ENCODE measurements at regions not wholly inside any gene's neighbourhood (a gene's known extent, or its start where the extent isn't known, plus 50 kb on each side); places are given as distances from the start of the nearest gene placed in this dataset.
A peak's percentile ranks its signal among the peaks of the same experiment; 100 is the strongest.
"Not testable (repeated sequence)": the region's sequence is repeated elsewhere in the genome, so short reads cannot be mapped to it uniquely, and the experiment has no call there.

GRCh38 chr2:207344596-207345394 is 179.0 kb upstream of the KLF7 start:
- not testable (repeated sequence) for H3K4me3 ChIP-seq, H3K27ac ChIP-seq

GRCh38 chr2:207351171-207351570 is 178.6 kb upstream of the CREB1 start:
- no peak overlapping the region for H3K4me3 ChIP-seq
- H3K27ac ChIP-seq, result no peak overlapping the region

- no peak overlapping the region for H3K27ac ChIP-seq
These were observed 176.6 kb upstream of the CREB1 start for GRCh38 chr2:207352978-207353671.

GRCh38 chr2:207353836-207354235 is 175.9 kb upstream of the CREB1 start:
- H3K4me3 ChIP-seq, result no peak overlapping the region
- H3K27ac ChIP-seq, result no peak overlapping the region

More at GRCh38 chr2:207352978-207353671, 176.6 kb upstream of the CREB1 start:
- no peak overlapping the region for H3K4me3 ChIP-seq

GRCh38 chr2:207354462-207354861 is 175.3 kb upstream of the CREB1 start:
- Histone ChIP-seq H3K4me3 (no peak overlapping the region), H3K27ac (no peak overlapping the region)

- no peak overlapping the region for H3K4me3 ChIP-seq
- H3K27ac ChIP-seq, result peak overlapping the region in 10 of 21 experiments; percentile 3 to 77 (median 47)
These were observed 173.2 kb upstream of the CREB1 start for GRCh38 chr2:207356567-207356966.

- H3K4me3 ChIP-seq, result no peak overlapping the region
- peak overlapping the region in 9 of 21 experiments; percentile 10 to 77 (median 50) for H3K27ac ChIP-seq
These were observed 172.5 kb upstream of the CREB1 start for GRCh38 chr2:207357216-207357615.

- H3K4me3 ChIP-seq, result no peak overlapping the region
- no peak overlapping the region for H3K27ac ChIP-seq
These were observed 167.0 kb upstream of the CREB1 start for GRCh38 chr2:207362716-207363115.

GRCh38 chr2:207363761-207364290 is 165.9 kb upstream of the CREB1 start:
- Histone ChIP-seq H3K27ac (peak overlapping the region in 1 of 21 experiments; percentile 28), H3K4me3 (no peak overlapping the region)

- no peak overlapping the region for H3K27ac ChIP-seq
- H3K4me3 ChIP-seq, result no peak overlapping the region
These were observed 159.1 kb upstream of the CREB1 start for GRCh38 chr2:207370646-207371045.

- H3K4me3 ChIP-seq, result no peak overlapping the region
- no peak overlapping the region for H3K27ac ChIP-seq
These were observed 157.9 kb upstream of the CREB1 start for GRCh38 chr2:207371877-207372276.

- Histone ChIP-seq H3K27ac (no peak overlapping the region), H3K4me3 (no peak overlapping the region)
These were observed 157.3 kb upstream of the CREB1 start for GRCh38 chr2:207372483-207372882.

GRCh38 chr2:207375207-207375875 is 154.4 kb upstream of the CREB1 start:
- Histone ChIP-seq H3K27ac (no peak overlapping the region), H3K4me3 (no peak overlapping the region)

- not testable (repeated sequence) for H3K27ac ChIP-seq, H3K4me3 ChIP-seq
These were observed 151.1 kb upstream of the CREB1 start for GRCh38 chr2:207378620-207379019.

GRCh38 chr2:207385076-207385475 is 144.7 kb upstream of the CREB1 start:
- Histone ChIP-seq H3K27ac (no peak overlapping the region), H3K4me3 (no peak overlapping the region)

- no peak overlapping the region for H3K4me3 ChIP-seq
These were observed 143.9 kb upstream of the CREB1 start for GRCh38 chr2:207385903-207386302.

GRCh38 chr2:207387001-207387571 is 142.7 kb upstream of the CREB1 start:
- H3K4me3 ChIP-seq, result no peak overlapping the region
- no peak overlapping the region for H3K27ac ChIP-seq

More at GRCh38 chr2:207385903-207386302, 143.9 kb upstream of the CREB1 start:
- no peak overlapping the region for H3K27ac ChIP-seq

GRCh38 chr2:207390302-207391095 is 139.3 kb upstream of the CREB1 start:
- no peak overlapping the region for H3K4me3 ChIP-seq
- H3K27ac ChIP-seq, result no peak overlapping the region

GRCh38 chr2:207394203-207394781 is 135.5 kb upstream of the CREB1 start:
- Histone ChIP-seq H3K4me3 (no peak overlapping the region), H3K27ac (peak overlapping the region in 8 of 21 experiments; percentile 20 to 77 (median 47))

Data from skin epidermis (tissue), 12 donors.